ENCODE measurements at regions not wholly inside any gene's neighbourhood (a gene's known extent, or its start where the extent isn't known, plus 50 kb on each side); places are given as distances from the start of the nearest gene placed in this dataset.

DNA sequence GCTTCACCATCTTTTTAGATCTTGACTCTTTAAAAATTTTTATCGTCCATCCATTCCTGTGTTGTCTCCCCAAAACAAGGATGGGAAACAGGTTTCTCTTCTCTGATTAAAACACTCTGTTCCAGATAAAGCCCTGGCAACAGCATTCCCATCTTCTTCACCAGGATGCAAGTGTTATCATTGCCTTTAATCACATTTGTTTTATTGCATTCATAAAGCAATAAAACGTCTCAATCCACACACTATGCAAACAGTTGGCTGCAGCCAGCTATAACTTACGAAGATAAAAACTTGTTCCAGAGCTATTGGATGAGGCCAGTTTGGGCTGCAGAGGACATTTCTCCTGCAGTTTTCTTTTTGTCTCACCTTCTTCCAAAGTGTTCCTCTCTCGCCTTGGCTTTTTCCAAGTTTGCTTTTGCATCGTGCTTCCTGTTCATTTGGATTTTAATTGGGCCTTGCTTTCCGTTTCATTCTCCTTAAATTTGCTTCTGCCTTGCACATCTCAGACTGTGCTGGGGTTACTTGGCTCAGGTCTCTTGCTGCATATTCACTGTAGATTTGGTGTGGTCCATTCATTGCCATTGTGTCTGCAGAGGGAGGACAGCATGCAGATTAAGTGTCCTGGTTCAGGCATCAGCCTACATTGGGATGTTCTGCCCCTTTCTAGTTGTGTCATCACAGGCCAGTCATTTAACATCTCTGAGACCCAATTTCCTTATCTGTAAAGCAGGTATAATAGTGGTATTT lies 136.5 kb upstream of the LIFR start:
- no peak for TF ChIP-seq POLR2A (IDR thresholded peaks at IDR 0.05)
- TF ChIP-seq, protein P1, sequence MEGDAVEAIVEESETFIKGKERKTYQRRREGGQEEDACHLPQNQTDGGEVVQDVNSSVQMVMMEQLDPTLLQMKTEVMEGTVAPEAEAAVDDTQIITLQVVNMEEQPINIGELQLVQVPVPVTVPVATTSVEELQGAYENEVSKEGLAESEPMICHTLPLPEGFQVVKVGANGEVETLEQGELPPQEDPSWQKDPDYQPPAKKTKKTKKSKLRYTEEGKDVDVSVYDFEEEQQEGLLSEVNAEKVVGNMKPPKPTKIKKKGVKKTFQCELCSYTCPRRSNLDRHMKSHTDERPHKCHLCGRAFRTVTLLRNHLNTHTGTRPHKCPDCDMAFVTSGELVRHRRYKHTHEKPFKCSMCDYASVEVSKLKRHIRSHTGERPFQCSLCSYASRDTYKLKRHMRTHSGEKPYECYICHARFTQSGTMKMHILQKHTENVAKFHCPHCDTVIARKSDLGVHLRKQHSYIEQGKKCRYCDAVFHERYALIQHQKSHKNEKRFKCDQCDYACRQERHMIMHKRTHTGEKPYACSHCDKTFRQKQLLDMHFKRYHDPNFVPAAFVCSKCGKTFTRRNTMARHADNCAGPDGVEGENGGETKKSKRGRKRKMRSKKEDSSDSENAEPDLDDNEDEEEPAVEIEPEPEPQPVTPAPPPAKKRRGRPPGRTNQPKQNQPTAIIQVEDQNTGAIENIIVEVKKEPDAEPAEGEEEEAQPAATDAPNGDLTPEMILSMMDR (IDR thresholded peaks at IDR 0.05), result no peak
